ENCODE measurements at regions not wholly inside any gene's neighbourhood (a gene's known extent, or its start where the extent isn't known, plus 50 kb on each side); places are given as distances from the start of the nearest gene placed in this dataset.
"Not testable (repeated sequence)": the region's sequence is repeated elsewhere in the genome, so short reads cannot be mapped to it uniquely, and the experiment has no call there.

DNA sequence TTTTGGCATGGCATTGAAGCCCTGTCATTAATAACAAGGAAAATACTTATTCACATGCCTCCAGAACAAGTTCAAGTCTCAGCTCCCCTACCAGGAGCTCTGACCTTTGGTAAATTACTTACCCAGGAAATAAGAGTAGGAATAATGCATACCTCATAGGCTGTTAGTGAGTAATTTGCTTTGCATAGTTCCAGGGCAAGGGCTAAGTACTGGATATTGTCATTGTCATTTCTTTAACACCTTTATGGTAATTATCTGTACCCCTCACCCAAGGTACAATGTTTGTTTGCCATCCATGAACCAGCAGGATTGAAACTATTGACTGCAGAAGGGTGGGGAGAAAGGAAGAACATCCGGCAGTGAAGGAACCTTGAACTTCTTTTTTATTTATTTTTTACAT is 148.5 kb downstream of the SOX2 start:
- DNase-seq: no peak

DNA sequence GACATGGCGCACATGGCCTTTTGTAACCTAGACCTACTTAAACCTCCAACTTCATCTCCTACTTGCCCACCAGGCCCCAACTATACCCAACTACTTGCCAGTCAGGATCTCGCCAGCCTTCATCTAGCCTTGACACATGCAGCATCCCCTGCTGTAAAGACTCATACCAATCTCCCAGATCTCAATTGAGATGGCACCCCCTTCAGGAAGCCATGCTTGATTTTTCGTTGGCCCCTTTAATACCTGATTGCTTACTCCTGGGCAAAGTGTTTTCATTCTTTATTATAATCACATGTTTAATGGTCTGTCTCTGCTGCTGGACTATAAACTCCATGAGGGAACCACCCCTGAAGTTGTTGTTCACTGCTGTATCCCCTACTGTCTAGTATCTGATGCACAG is 150.8 kb downstream of the SOX2 start:
- DNase-seq: no peak

DNA sequence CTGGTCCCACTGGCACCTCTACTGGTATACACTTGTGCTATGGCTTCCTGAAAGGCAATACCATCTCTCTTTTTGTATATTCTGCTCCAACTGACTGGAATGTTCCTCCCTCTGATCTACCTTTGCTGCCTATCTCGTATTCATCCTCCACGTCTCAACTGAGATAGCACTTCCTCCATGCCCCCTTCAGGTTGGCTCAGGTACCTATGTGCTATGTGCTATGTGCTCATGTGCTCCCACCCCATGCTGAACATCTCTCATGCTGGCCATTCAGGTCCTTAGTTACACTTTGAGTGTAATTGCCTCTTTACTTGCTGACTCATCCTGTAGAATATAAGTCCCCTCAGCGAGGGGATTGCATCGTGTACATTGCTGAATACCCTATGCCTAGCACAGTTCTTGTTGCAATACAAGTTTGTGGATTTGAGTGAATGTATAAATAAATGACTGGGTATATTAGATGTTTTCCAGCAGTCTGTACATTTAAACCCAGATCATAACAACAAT is 156.9 kb downstream of the SOX2 start:
- no peak for DNase-seq

DNA sequence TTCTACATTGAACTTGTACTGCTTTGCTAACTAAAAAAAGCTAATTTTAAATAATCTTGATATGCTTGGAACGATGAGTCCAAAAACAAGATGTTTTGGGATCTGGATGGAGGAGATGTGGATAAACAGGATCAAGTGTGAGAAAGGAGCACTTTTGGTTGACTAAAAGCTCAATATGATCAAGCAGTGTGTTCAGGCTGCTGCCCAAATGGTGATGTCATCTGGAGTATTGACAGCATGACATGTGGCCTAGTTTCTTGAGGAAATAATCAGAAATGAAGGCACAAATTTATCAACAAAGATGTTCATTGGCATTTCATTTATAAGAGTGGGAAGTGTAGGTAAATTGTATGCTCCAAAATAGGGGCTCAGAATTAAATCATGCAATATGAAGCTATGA is 161.2 kb downstream of the SOX2 start:
- no peak for DNase-seq

DNA sequence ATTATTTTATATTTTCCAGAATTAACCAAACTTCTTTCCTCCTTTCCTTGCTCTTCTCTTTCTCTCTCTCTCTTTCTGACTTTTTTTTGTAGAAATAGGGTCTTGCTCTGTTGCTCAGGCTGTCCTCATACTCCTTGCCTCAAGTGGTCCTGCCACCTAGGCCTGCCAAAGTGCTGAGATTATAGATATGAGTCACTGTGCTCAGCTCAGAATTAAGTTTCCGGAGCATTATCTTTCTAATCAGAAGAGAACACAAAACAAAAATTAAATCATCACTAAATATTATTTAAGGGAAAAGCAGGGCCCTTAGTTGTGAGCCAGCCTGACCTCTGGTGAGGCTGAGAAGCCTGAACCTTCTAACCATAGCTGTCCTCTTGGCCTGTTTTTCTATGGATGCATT is 168.2 kb downstream of the SOX2 start:
- DNase-seq: no peak

DNA sequence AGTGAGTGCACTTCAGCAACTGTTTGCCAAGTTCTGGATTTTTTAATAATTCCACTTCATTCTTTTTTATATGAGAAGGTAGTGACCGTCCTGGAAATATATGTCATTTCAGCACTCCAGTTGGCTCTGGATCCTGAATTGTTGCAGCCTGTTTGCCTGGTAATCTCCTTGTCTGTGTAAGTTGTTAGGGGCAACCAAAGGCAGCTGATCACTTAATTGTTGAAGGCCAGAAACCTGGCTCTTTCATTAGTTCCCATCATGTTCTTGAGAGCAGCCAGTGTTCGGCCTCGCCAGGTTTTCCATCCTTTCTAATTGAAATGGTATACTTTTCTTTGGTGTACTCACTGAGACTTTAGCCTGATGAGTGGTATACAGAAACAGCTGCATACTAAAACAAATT is 168.6 kb downstream of the SOX2 start:
- peak; percentile 67 for DNase-seq

DNA sequence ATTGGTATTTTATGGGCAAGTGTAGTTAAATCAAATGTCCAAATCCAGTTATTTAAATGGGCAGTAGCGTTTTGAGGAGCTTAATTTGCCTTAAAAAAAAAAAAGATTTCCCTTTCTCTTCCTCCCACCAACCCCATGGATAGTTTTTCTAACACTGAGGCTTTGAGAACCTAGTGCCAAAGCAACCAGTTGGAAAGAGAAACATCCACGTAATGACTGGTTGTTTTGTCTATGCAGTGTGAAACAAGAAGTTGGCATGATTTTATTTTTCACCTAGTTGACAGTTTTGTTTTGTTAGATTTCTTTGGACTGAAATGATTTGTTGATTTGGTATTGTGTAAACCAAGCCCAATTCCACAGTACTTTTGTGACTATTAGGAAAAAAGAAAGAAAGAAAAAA is 170.0 kb downstream of the SOX2 start:
- no peak for DNase-seq

DNA sequence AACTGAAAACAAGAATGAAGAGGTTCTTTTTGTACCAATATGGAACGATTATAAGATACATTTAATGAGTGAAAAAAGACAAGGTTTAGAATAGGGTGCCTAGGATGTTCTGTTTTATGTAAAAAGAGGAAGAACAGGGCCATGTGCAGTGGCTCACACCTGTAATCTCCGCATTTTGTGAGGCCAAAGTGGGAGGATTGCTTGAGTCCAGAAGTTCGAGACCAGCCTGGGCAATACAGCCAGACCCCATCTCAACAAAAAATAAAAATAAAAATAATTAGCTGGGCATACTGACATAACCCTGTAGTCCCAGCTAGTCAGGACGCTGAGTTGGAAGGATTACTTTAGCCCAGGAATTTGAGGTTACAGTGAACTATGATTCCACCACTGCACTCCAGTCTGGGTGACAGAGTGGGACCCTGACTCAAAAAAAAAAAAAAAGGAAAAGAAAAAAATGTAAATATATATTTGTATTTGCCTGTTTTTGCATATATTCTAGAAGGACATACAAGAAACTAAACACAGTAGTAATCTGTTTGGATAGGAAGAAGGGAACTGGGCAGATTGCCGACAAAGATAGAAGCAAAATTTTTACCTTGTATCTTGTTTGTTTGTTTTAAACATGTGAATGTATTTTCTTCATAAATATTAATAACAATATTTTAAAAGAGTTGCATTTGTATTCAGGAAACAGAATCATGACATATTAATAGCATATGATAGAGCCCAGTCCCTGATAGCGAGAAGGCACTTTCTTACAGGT is 174.3 kb downstream of the SOX2 start:
- no peak for DNase-seq

DNA sequence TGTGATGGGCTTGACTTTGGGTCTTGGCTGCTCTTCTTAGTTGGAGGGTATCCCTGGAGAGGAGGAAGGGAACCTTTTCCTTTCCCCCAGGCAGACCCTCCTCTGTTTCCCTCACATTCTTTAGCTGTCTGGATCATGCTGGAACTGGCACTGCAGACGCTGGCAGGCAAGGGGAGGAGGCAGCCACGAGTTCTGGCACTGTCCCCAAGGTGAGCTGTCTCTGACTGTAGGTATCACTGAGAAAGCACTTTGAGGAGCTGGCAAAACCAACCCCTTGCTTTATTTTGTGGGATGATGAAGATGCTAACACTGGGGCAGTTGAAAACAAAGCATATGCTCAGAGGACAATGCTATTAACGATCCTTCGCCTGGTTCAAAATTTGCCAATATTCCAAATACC is 175.0 kb downstream of the SOX2 start:
- no peak for DNase-seq

DNA sequence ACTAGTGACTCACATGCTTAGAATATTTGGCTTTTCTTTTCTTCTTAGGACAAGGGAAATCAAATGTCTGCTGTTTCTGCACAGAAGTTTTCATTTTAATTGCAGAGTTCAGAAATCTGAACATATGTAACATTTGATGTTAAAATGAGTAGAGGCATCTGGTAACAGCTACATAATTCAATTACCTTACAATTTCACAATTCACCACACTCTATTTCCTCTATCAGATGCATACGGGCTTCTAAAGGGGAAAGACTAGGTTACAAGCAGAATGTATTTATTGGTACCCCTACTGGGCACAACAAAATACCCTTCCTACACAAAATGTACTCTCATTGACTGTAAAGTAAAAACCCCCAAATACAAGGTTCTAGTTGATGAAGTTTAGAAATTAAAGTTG is 176.0 kb downstream of the SOX2 start:
- no peak for DNase-seq

DNA sequence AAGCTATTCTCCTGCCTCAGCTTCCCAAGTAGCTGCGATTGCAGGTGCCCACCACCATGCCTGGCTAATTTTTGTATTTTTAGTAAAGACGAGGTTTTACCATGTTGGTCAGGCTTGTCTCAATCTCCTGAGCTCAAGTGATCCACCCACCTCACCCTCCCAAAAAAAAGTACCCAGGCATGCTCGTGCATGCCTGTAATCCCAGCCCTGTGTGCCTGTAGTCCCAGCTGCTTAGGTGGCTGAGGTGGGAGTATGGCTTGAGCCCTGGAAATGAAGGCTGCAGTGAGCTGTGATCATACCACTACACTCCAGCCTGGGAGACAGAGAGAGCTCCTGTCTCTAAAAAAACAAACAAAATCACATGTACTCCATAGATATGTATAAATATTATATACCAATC is 176.5 kb downstream of the SOX2 start:
- no peak for DNase-seq

DNA sequence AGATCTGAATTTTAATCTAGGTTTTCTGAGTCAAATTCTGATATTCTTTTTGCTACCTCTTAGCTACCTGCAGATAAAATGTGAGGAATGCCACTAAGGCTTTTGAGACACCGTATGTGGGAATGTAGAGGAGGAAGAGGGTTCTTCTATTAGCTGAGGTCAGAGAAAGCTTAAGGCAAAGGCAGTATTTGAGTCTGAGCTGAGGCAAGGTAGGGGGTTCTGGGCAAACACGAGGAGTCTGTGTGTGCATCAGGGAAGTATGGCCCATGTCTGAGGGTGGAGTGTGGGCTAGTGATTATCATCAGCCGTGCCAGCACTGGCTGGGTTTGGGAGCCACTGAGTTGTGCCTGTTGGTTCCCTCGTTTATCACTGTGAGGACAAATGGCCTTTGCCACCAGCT is 181.1 kb downstream of the SOX2 start:
- no peak for DNase-seq

DNA sequence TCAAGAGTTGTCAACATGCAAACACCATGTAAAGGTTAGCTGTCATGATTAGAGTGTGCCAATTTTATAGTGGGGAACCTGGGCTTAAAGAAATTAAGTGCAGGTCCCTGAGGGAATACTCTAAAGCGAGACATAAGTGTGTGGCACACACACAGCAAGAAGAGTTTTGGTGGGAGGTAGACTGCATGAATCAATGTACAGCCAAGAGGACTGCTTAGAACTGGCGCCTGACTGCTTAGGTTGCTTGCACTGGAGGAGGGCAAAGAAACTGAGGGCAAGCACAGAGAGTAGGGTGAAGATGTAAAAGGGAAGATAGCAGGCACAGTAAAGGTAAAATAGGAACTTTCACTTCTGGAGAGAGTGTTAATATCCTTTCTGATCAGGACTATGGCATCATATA is 184.9 kb downstream of the SOX2 start:
- no peak for DNase-seq

DNA sequence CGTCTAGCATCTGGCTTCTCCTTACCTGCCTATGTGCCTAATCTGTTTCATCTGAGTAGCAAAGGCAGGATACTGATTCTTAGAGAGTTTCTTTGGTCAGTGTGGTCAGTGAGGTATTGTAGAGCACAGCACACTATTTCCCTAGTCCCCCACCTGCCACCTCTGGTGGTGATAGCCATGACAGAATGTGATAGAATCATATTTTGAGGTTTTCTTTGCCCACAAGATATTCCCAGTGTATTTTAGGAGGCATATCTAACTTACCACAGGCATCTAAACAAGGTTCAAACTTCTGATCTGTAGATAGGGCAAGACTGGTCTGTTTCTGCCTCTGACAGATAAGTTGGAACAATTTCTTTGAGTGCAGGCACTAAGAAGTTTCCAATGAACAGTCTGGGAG is 188.0 kb downstream of the SOX2 start:
- no peak for DNase-seq

DNA sequence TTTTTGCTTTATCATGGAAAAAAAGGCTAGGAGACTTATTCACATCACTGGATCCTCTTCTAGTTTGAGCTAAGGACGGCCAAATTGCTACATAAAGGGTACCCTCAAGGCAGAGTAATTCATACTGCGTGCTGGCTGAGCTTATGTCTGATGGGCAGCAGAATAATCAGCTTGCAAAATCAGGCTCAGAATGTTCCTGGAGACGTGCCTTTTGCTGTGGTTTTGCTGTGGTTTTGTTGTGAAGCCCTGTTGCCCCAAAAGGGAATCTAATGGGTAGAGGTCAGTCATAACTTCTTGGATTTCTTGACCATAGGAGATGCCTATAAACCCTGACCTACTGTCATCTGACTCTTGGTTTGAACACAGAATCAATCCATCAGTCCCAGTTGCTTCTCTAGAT is 189.9 kb downstream of the SOX2 start:
- DNase-seq: no peak

DNA sequence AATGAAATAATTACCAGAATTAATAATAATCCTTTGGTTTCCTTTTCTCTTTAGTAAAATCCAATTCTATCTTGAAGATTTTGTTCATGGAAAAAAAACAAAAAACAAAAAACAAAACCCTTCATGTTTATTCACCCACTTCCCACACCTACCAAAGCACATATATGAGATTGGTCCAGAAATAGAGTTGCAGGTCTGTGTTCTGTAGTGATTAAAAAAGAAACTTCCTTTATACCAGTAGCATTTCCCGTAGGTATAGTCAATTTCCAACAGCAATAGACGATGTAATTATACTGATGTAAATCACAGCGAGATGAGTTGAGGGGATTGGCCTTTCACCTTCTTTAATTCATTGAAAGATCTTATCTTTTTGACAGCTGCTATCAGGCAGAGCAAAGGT is 194.6 kb downstream of the SOX2 start:
- no peak for DNase-seq

DNA sequence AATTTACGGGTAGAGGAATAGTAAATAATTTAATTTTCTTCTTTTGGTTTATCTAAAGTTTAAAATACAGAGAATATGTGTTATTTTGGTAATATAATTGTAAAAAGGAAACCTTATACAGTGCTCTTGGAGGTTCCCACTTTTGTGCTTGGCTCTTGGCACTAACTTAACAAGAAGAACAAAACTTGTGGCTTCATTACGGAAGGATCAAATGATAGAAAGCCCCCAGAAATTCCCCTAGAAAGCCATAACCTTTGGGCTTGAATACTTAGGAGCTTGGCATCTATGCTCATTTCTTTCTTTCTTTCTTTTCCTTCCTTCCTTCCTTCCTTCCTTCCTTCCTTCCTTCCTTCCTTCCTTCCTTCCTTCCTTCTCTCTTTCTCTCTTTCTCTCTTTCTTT is 197.5 kb downstream of the SOX2 start:
- no peak for DNase-seq

DNA sequence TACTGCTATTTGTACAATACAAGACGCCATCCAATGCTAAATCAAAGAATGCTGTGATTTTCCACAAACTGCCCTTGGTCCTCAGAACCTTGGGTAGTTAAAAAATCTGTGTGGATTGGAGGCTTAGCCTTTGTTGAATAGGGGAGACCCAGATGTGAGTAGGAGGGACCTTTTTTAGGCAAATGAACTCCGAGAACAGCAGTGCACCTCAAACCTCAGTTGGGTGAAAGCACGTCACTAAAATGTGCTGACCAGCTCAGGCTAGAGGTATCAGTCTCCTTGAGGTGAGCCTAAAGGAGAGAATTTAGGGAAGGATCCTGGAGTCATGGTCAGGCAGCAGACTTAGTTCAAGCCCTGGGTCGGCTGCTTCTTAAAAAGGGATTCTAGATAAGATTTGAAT is 200.7 kb downstream of the SOX2 start:
- DNase-seq: no peak

DNA sequence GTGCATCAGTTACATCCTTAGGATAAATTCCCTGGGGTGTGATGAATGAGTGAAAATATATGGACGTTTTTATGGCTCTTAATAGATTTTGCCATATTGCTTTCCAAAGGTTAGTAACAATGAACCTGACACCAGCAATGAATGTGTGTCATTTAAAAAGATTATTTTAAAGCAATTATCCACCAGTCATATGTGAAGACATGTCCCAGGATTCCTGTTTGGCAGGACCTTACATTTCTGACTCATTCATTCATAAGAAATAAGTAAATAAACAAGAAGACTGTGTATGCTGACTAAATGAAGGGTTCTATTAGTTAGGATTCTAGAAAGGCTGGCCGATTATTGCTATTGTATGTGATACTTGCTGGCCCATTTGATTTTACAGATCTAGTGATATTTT is 201.5 kb downstream of the SOX2 start:
- DNase-seq: peak; percentile 22

DNA sequence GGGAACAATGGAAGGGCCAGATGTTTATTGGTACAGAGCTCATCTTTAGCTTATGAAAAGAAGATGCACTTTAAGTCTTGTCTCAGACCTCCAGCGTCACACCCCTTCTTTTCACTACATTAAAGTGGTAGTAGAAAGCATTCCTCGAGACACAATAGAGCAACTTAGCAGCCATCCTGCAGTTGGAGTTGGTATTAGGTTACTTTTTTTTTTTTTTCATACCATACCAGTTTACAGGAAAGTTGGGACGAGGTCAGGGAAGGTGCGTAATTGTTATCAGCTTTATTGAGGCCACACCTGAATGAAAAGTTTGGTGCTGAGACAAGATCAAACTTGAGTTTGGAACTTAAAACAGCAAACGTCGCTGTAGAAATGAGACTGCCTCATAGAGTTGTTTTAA is 203.8 kb downstream of the SOX2 start:
- no peak for DNase-seq

DNA sequence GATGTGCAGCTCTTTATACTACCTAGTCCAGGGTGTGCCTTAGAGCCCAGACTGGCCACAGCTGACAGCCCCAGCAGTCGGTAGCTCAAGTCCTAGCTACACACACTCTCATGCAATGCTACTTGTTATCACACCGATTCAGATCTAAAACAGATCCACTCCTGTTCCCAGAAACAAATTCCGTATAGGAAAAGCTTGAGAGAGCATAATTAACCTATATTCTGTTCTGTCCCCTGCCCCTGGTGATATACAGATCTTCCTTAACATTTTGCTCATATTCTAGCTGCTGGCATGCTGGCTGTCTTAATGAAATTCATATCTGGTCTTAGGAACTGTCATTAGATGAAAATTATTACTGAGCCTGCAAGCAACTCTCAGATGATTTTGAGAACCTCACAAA is 204.3 kb downstream of the SOX2 start:
- no peak for DNase-seq

DNA sequence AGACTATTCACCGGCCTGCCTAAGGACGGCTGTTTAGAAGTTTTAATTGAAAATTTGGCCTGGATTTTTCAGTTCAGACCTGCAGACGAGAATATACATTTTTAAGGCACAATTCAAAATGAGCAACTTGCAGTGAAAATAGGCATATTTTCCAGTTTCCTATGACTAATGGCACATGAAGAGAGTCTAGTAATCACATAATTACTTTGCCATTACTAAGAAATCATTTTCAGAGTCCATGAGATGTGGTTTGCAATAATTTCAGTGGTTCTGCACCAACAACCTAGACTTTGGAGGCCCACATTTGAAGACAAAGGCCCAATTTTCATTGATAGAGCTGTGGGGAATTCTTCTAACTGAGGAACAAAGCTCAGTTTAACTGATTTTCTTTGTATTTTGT is 205.3 kb downstream of the SOX2 start:
- DNase-seq: no peak

DNA sequence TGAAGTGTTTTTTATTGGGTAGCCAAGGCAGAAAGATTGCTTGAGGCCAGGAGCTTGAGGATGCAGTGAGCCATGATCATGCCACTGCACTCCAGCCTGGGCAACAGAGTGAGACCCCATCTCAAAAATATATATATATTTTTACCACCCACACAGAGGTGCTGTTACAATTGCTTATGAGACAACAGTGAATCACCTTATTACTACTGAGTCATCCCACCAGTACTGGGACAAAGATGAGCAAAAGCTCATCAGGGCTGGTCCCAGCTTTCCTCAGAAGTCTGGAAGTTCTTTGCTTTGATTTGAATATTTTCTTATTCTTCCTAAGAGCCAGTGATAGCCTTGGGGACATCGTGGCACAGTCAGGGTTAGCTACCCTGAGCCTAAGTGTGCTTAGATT is 207.7 kb downstream of the SOX2 start:
- DNase-seq: no peak

DNA sequence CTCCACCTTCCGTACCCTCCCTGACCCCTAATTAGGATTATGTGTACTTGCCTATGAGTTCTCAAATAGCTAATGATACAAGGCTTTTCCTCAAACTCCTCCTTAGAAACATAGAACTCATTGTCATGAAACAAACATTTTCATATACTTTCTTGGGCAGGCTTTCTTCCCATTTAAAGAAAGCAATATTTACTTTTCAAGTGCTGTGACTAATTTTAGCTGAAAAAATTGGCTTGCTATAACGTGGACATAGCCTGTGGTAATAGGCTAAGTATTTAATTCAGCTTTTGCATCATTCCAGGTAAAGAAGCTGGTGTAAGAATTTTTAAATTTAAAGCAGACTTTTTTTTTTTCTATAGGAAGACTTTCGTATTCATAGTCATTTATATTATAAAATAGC is 208.7 kb downstream of the SOX2 start:
- no peak for DNase-seq

DNA sequence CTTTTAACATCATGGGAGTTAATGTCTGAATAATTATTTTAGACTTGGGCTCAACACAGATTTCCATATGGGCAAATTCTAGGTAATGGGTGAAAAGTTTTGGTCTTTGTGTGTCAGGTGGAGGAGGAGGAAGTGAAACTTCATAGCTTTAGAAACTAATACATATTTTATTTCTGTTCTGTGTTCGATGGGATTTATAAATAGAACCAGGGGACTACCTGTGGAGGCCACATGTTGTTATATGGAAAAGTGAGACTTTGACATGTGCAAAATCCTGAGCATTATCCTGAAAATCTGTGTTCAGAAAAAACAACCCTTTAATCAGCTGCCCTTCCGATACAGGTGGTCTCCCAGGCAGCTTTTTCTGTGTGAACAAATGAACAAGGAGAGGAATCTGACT is 209.5 kb downstream of the SOX2 start:
- no peak for DNase-seq

DNA sequence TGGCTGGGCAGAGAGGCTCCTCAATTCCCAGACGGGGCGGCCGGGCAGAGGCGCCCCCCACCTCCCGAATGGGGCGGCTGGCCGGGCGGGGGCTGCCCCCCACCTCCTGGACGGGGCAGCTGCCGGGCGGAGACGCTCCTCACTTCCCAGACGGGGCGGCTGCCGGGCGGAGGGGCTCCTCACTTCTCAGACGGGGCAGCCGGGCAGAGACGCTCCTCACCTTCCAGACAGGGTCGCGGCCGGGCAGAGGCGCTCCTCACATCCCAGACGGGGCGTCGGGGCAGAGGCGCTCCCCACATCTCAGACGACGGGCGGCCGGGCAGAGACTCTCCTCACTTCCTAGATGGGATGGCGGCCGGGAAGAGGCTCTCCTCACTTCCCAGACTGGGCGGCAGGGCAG is 214.1 kb downstream of the SOX2 start:
- not testable (repeated sequence) for DNase-seq
